ENCODE measurements at regions not wholly inside any gene's neighbourhood (a gene's known extent, or its start where the extent isn't known, plus 50 kb on each side); places are given as distances from the start of the nearest gene placed in this dataset.

GRCh38 chr5:33371660-33372059 lies 69.1 kb upstream of the TARS1 start:
- DNase-seq: no peak

GRCh38 chr5:33372721-33373472 lies 67.9 kb upstream of the TARS1 start:
- no peak for DNase-seq

DNA sequence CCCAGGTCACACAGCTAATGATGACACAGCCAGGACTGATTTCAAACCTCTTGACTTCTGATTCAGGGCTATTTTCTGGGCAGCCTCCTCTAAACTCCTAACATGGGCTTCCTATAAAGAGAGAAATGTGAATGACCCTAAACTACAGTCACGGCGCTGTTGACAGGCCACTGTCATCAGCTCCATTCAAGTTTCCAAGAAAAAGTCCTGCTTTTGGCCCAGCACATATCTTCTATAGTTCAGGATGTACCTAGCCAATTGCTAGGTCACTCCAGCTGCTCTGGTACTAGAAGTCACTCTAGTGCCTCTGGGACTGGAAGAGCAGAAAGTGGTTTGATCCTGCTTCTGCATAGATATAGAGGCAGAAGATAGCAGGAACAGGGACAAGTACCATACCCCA lies 64.9 kb upstream of the TARS1 start:
- no peak for DNase-seq

- DNase-seq: no peak
Measured at GRCh38 chr5:33379757-33380156, 61.0 kb upstream of the TARS1 start.

GRCh38 chr5:33381243-33381642 lies 59.5 kb upstream of the TARS1 start:
- DNase-seq: no peak

Measured in right lung (tissue), 2 donors.